ENCODE measurements at regions not wholly inside any gene's neighbourhood (a gene's known extent, or its start where the extent isn't known, plus 50 kb on each side); places are given as distances from the start of the nearest gene placed in this dataset.

DNA sequence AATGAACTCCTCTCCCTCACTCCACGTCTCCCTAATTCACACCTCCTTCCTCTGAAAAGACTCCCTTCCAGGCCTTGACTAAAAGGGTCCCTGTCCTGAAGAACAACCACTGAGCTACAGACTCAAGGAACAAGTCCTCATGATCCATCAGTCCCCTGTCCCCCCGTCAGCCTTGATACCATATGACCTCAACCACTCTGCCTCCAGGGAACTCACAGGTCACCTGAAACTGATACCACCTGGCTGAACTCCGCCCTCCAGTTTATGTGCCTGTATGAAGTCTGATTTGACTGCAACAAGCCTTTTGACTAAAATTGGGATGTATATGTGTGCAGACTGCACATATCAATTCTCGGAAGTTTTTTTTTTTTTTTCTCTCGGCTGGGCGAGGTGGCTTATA lies 88.7 kb downstream of the UGCG start:
- TF ChIP-seq, protein P1, sequence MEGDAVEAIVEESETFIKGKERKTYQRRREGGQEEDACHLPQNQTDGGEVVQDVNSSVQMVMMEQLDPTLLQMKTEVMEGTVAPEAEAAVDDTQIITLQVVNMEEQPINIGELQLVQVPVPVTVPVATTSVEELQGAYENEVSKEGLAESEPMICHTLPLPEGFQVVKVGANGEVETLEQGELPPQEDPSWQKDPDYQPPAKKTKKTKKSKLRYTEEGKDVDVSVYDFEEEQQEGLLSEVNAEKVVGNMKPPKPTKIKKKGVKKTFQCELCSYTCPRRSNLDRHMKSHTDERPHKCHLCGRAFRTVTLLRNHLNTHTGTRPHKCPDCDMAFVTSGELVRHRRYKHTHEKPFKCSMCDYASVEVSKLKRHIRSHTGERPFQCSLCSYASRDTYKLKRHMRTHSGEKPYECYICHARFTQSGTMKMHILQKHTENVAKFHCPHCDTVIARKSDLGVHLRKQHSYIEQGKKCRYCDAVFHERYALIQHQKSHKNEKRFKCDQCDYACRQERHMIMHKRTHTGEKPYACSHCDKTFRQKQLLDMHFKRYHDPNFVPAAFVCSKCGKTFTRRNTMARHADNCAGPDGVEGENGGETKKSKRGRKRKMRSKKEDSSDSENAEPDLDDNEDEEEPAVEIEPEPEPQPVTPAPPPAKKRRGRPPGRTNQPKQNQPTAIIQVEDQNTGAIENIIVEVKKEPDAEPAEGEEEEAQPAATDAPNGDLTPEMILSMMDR (conservative IDR thresholded peaks at IDR 0.05; ENCODE audit: low read length): no peak
- no peak for TF ChIP-seq EZH2phosphoT487 (IDR thresholded peaks at IDR 0.05; ENCODE audit: borderline replicate concordance)

All from Loucy (cell line).